ENCODE measurements at regions not wholly inside any gene's neighbourhood (a gene's known extent, or its start where the extent isn't known, plus 50 kb on each side); places are given as distances from the start of the nearest gene placed in this dataset.

GRCh38 chr13:62093984-62094780, 678.5 kb upstream of the PCDH20 start:
- no peak for FAIRE-seq

GRCh38 chr13:62092949-62093348, 677.3 kb upstream of the PCDH20 start:
- no peak for FAIRE-seq

- FAIRE-seq, result no peak
These were observed 676.9 kb upstream of the PCDH20 start for GRCh38 chr13:62092536-62092935.

- FAIRE-seq, result no peak
These were observed 672.5 kb upstream of the PCDH20 start for GRCh38 chr13:62088165-62088564.

- no peak for FAIRE-seq
These were observed 671.5 kb upstream of the PCDH20 start for GRCh38 chr13:62087124-62087523.

- no peak for FAIRE-seq
These were observed 669.9 kb upstream of the PCDH20 start for GRCh38 chr13:62085337-62086229.

- no peak for FAIRE-seq
These were observed 669.1 kb upstream of the PCDH20 start for GRCh38 chr13:62084728-62085127.

- no peak for FAIRE-seq
These were observed 652.2 kb upstream of the PCDH20 start for GRCh38 chr13:62067821-62068220.

- no peak for FAIRE-seq
These were observed 649.4 kb upstream of the PCDH20 start for GRCh38 chr13:62065016-62065415.

GRCh38 chr13:62061751-62062150, 646.1 kb upstream of the PCDH20 start:
- FAIRE-seq, result no peak

GRCh38 chr13:62060570-62060969, 644.9 kb upstream of the PCDH20 start:
- FAIRE-seq, result no peak

GRCh38 chr13:62057286-62057685, 641.6 kb upstream of the PCDH20 start:
- no peak for FAIRE-seq

- FAIRE-seq, result peak; percentile 96
These were observed 634.3 kb upstream of the PCDH20 start for GRCh38 chr13:62049992-62050391.

GRCh38 chr13:62046512-62046911, 630.9 kb upstream of the PCDH20 start:
- FAIRE-seq, result no peak

- no peak for FAIRE-seq
These were observed 628.0 kb upstream of the PCDH20 start for GRCh38 chr13:62043600-62043999.

GRCh38 chr13:62040806-62041205, 625.2 kb upstream of the PCDH20 start:
- FAIRE-seq, result no peak

GRCh38 chr13:62040078-62040477, 624.4 kb upstream of the PCDH20 start:
- FAIRE-seq, result no peak

- no peak for FAIRE-seq
These were observed 622.6 kb upstream of the PCDH20 start for GRCh38 chr13:62038214-62038613.

GRCh38 chr13:62035981-62036380, 620.3 kb upstream of the PCDH20 start:
- FAIRE-seq, result no peak

- FAIRE-seq, result no peak
These were observed 618.3 kb upstream of the PCDH20 start for GRCh38 chr13:62033934-62034333.

- FAIRE-seq, result no peak
These were observed 606.7 kb upstream of the PCDH20 start for GRCh38 chr13:62022369-62022768.

- no peak for FAIRE-seq
These were observed 604.2 kb upstream of the PCDH20 start for GRCh38 chr13:62019858-62020257.

- FAIRE-seq, result no peak
These were observed 598.6 kb upstream of the PCDH20 start for GRCh38 chr13:62014299-62014698.

- no peak for FAIRE-seq
These were observed 587.8 kb upstream of the PCDH20 start for GRCh38 chr13:62003452-62003851.

All from colon (tissue), 2 donors.